MCF 10A (cell line): ENCODE measurements at regions not wholly inside any gene's neighbourhood (a gene's known extent, or its start where the extent isn't known, plus 50 kb on each side); places are given as distances from the start of the nearest gene placed in this dataset.

Experiments
- BruUV-seq: library from RNA; stranded (reverse); fragments of 400-500 nt; replicated peaks from 2 replicates; lab custom pipeline; 2021; lab: Mats Ljungman, UMichigan
- CTCF ChIA-PET: fragments of 300-600 bp; sonication (Branson Sonifier 250); formaldehyde crosslinking; extraction: SDS; loops from one replicate; lab custom pipeline; 2021; ENCODE audit warnings: antibody characterized with exemption, inconsistent platforms; lab: Yijun Ruan, JAX
- POLR2A ChIA-PET: fragments of 300-600, 350-650 bp; sonication (Branson Sonifier 250); formaldehyde crosslinking; extraction: SDS; loops from one replicate; lab custom pipeline; 2020; ENCODE audit warnings: antibody characterized with exemption, inconsistent platforms; lab: Yijun Ruan, JAX
- DNase-seq: peaks from one replicate; pipeline ENCODE4 v3.0.0-alpha.2; 2018; ENCODE audit not compliant: unreplicated experiment
- H3K27ac Mint-ChIP-seq: one replicate; pipeline ENCODE4 v1.8.0; 2022; ENCODE audit warnings: mild to moderate bottlenecking, low read depth, mixed read lengths; ENCODE audit not compliant: unreplicated experiment
- H3K27me3 Mint-ChIP-seq: one replicate; pipeline ENCODE4 v1.8.0; 2022; ENCODE audit warnings: mixed read lengths; ENCODE audit not compliant: insufficient read depth, unreplicated experiment
- H3K36me3 Mint-ChIP-seq: one replicate; pipeline ENCODE4 v1.8.0; 2022; ENCODE audit warnings: mild to moderate bottlenecking, moderate library complexity, mixed read lengths; ENCODE audit not compliant: insufficient read depth, unreplicated experiment
- H3K4me1 Mint-ChIP-seq: one replicate; pipeline ENCODE4 v1.8.0; 2022; ENCODE audit warnings: mixed read lengths; ENCODE audit not compliant: insufficient read depth, unreplicated experiment
- H3K4me3 Mint-ChIP-seq: one replicate; pipeline ENCODE4 v1.8.0; 2022; ENCODE audit warnings: mild to moderate bottlenecking, moderate library complexity, mixed read lengths; ENCODE audit not compliant: unreplicated experiment
- H3K9me3 Mint-ChIP-seq: one replicate; pipeline ENCODE4 v1.8.0; 2022; ENCODE audit warnings: mixed read lengths; ENCODE audit not compliant: unreplicated experiment
- CTCF ChIP-seq: fragments of 200-600 bp; IDR thresholded peaks from one replicate; pipeline ENCODE4 v1.8.0; 2022; ENCODE audit warnings: antibody characterized with exemption, mild to moderate bottlenecking; ENCODE audit not compliant: unreplicated experiment
- intact Hi-C: fragments of 100-400 bp; cut with micrococcal nuclease; formaldehyde crosslinking; loops from 2 replicates; pipeline ENCODE4 v1.14.1; 2022

GRCh38 chr17:79506150-79506870, 104.5 kb downstream of the RBFOX3 start:
- H3K4me1 Mint-ChIP-seq = no peaks in the 10 kb centered on the region
- no peak overlapping the region for H3K4me3 Mint-ChIP-seq
- no peaks in the 10 kb centered on the region for H3K9me3 Mint-ChIP-seq
- TF ChIP-seq CTCF = no peak
- no peak overlapping the region for H3K27ac Mint-ChIP-seq
- POLR2A ChIA-PET = no interaction called here
- peaks cover 51% of the 10 kb centered on the region for H3K27me3 Mint-ChIP-seq
- DNase-seq = no peak
- no peaks in the 10 kb centered on the region for H3K36me3 Mint-ChIP-seq
- CTCF ChIA-PET = no interaction called here
- BruUV-seq = no TSS peak
- intact Hi-C loops = no loop called here

GRCh38 chr17:79505199-79505598, 105.7 kb downstream of the RBFOX3 start:
- intact Hi-C loops = no loop called here
- Mint-ChIP-seq H3K27ac (no peak overlapping the region), H3K27me3 (peaks cover 57% of the 10 kb centered on the region), H3K4me3 (no peak overlapping the region), H3K9me3 (no peaks in the 10 kb centered on the region), H3K36me3 (no peaks in the 10 kb centered on the region), H3K4me1 (no peaks in the 10 kb centered on the region)
- no peak for DNase-seq
- TF ChIP-seq CTCF = no peak
- CTCF ChIA-PET = no interaction called here
- POLR2A ChIA-PET = interaction anchor here (0.5 to 0.7 kb wide), 2 partner anchors 45 to 1112 kb away, joined by 3 read pairs; no protein-coding TSS in a partner anchor
- no TSS peak for BruUV-seq

- no peak for TF ChIP-seq CTCF
- POLR2A ChIA-PET = no interaction called here
- Mint-ChIP-seq H3K4me3 (no peak overlapping the region), H3K36me3 (no peaks in the 10 kb centered on the region), H3K4me1 (no peaks in the 10 kb centered on the region), H3K27me3 (peaks cover 67% of the 10 kb centered on the region), H3K9me3 (peaks cover 4% of the 10 kb centered on the region), H3K27ac (no peak overlapping the region)
- CTCF ChIA-PET = no interaction called here
- BruUV-seq = no TSS peak
- intact Hi-C loops = no loop called here
- no peak for DNase-seq
These were observed 106.7 kb downstream of the RBFOX3 start for GRCh38 chr17:79504181-79504605.

- Mint-ChIP-seq H3K4me3 (no peak overlapping the region), H3K36me3 (no peaks in the 10 kb centered on the region), H3K27me3 (peaks cover 76% of the 10 kb centered on the region), H3K4me1 (no peaks in the 10 kb centered on the region), H3K27ac (no peak overlapping the region), H3K9me3 (peaks cover 8% of the 10 kb centered on the region)
- intact Hi-C loops = no loop called here
- BruUV-seq = no TSS peak
- no peak for TF ChIP-seq CTCF
- ChIA-PET CTCF (no interaction called here), POLR2A (interaction anchor here (0.8 kb wide), 1 partner anchor 18 kb away, joined by 3 read pairs; no protein-coding TSS in a partner anchor)
- no peak for DNase-seq
These were observed 107.6 kb downstream of the RBFOX3 start for GRCh38 chr17:79503126-79503839.
